A673 (cell line): ENCODE measurements at regions not wholly inside any gene's neighbourhood (a gene's known extent, or its start where the extent isn't known, plus 50 kb on each side); places are given as distances from the start of the nearest gene placed in this dataset.

Experiments
- BruUV-seq: library from RNA; stranded (reverse); fragments of 400-500 nt; replicated peaks from 2 replicates; lab custom pipeline; 2021; lab: Mats Ljungman, UMichigan
- CTCF ChIA-PET: fragments of 300-600 bp; sonication (Branson Sonifier 250); formaldehyde crosslinking; loops from one replicate; lab custom pipeline; 2022; ENCODE audit warnings: antibody characterized with exemption; lab: Charles Lee
- POLR2A ChIA-PET: fragments of 300-600 bp; sonication (Branson Sonifier 250); formaldehyde crosslinking; loops from one replicate; lab custom pipeline; 2022; ENCODE audit warnings: antibody characterized with exemption; ENCODE audit not compliant: low non-redundant PET; lab: Charles Lee
- DNase-seq: peaks from one replicate; pipeline ENCODE4 v3.0.0-alpha.2; 2015; ENCODE audit warnings: low spot score
- H3K27ac ChIP-seq: fragments of 200-600 bp; sonication (generic); 2 replicates; pipeline ENCODE4 v1.5.1; 2016; ENCODE audit warnings: mixed run types, low read depth, mild to moderate bottlenecking, mixed read lengths, antibody characterized with exemption, low read length; ENCODE audit not compliant: poor library complexity, severe bottlenecking
- H3K27me3 ChIP-seq: fragments of 200-600 bp; sonication (generic); replicated peaks from 2 replicates; pipeline ENCODE4 v1.6.1; 2017; ENCODE audit warnings: mixed run types, low read depth, mild to moderate bottlenecking, mixed read lengths, antibody characterized with exemption, low read length; ENCODE audit not compliant: insufficient read depth, poor library complexity
- H3K36me3 ChIP-seq: fragments of 200-600 bp; sonication (generic); 2 replicates; pipeline ENCODE4 v1.6.1; 2016; ENCODE audit warnings: mixed run types, mild to moderate bottlenecking, mixed read lengths, antibody characterized with exemption, low read length; ENCODE audit not compliant: insufficient read depth, poor library complexity, severe bottlenecking
- H3K4me1 ChIP-seq: fragments of 200-600 bp; sonication (generic); 2 replicates; pipeline ENCODE4 v1.6.1; 2017; ENCODE audit warnings: mixed run types, mild to moderate bottlenecking, mixed read lengths, antibody characterized with exemption, low read length; ENCODE audit not compliant: insufficient read depth, poor library complexity, severe bottlenecking
- H3K4me3 ChIP-seq: fragments of 200-600 bp; sonication (generic); 2 replicates; pipeline ENCODE4 v1.5.1; 2016; ENCODE audit warnings: low read depth, mixed run types, mild to moderate bottlenecking, mixed read lengths, low read length; ENCODE audit not compliant: poor library complexity, severe bottlenecking
- H3K9me3 ChIP-seq: fragments of 200-600 bp; sonication (generic); 2 replicates; pipeline ENCODE4 v1.6.1; 2016; ENCODE audit warnings: mixed run types, low read depth, mild to moderate bottlenecking, mixed read lengths, antibody characterized with exemption, low read length; ENCODE audit not compliant: poor library complexity, severe bottlenecking
- CTCF ChIP-seq: fragments of 300-800, 200-600 bp; sonication (generic); conservative IDR thresholded peaks from 2 replicates; pipeline ENCODE4 v1.5.1; 2017; ENCODE audit warnings: low read depth, mild to moderate bottlenecking, antibody characterized with exemption, low read length, moderate library complexity, mixed read lengths
- EZH2 ChIP-seq: fragments of 200-600 bp; sonication (generic); IDR thresholded peaks from 2 replicates; pipeline ENCODE4 v1.6.1; 2017; ENCODE audit warnings: borderline replicate concordance, low read depth, mild to moderate bottlenecking, mixed read lengths, antibody characterized with exemption, low read length; ENCODE audit not compliant: poor library complexity, severe bottlenecking
- intact Hi-C: fragments of 100-400 bp; cut with micrococcal nuclease; formaldehyde crosslinking; loops from one replicate; pipeline ENCODE4 v1.10.0; 2022; ENCODE audit not compliant: unreplicated experiment

GRCh38 chr13:97660594-97661260 is 226.8 kb downstream of the RAP2A start:
- Histone ChIP-seq H3K27ac (no peak overlapping the region), H3K36me3 (no peaks in the 10 kb centered on the region), H3K27me3 (peaks cover 73% of the 10 kb centered on the region), H3K4me3 (no peak overlapping the region), H3K9me3 (no peaks in the 10 kb centered on the region), H3K4me1 (peaks cover 6% of the 10 kb centered on the region)
- ChIA-PET POLR2A (no interaction called here), CTCF (no interaction called here)
- intact Hi-C loops = no loop called here
- DNase-seq = no peak
- TF ChIP-seq EZH2 (no peak), CTCF (no peak)
- BruUV-seq = no TSS peak

- CTCF ChIA-PET = no interaction called here
These were observed 252.6 kb downstream of the RAP2A start for GRCh38 chr13:97686594-97686993.

GRCh38 chr13:97692628-97693027 is 258.7 kb downstream of the RAP2A start:
- TF ChIP-seq EZH2 (no peak), CTCF (no peak)
- Histone ChIP-seq H3K4me1 (no peaks in the 10 kb centered on the region), H3K4me3 (no peak overlapping the region), H3K36me3 (no peaks in the 10 kb centered on the region), H3K27ac (no peak overlapping the region), H3K27me3 (no peaks in the 10 kb centered on the region), H3K9me3 (no peaks in the 10 kb centered on the region)
- intact Hi-C loops = no loop called here
- no TSS peak for BruUV-seq
- no peak for DNase-seq
- CTCF ChIA-PET = no interaction called here
- POLR2A ChIA-PET = no interaction called here

More at GRCh38 chr13:97686594-97686993, 252.6 kb downstream of the RAP2A start:
- Histone ChIP-seq H3K4me1 (no peaks in the 10 kb centered on the region), H3K4me3 (no peak overlapping the region), H3K36me3 (no peaks in the 10 kb centered on the region), H3K27me3 (no peaks in the 10 kb centered on the region), H3K27ac (no peak overlapping the region), H3K9me3 (no peaks in the 10 kb centered on the region)
- no TSS peak for BruUV-seq
- TF ChIP-seq EZH2 = no peak
- no peak for TF ChIP-seq CTCF
- no peak for DNase-seq
- intact Hi-C loops = no loop called here
- POLR2A ChIA-PET = no interaction called here
